CD4-positive, alpha-beta memory T cell (primary cell): ENCODE measurements at regions not wholly inside any gene's neighbourhood (a gene's known extent, or its start where the extent isn't known, plus 50 kb on each side); places are given as distances from the start of the nearest gene placed in this dataset.

ENCODE experiments used
- CTCF ChIA-PET: fragments of 350-600 bp; sonication (Branson Sonifier 250); formaldehyde crosslinking; loops from one replicate; lab custom pipeline; 2021; ENCODE audit warnings: inconsistent platforms; ENCODE audit not compliant: partially characterized antibody; lab: Charles Lee
- POLR2A ChIA-PET: fragments of 350-600 bp; sonication (Branson Sonifier 250); formaldehyde crosslinking; loops from one replicate; lab custom pipeline; 2021; ENCODE audit not compliant: partially characterized antibody; lab: Charles Lee
- DNase-seq, 5 donors: peaks; one replicate each; pipeline versions ENCODE4 v3.0.0 to v3.0.0-alpha.2; 2020 to 2022; ENCODE audit warnings: mixed read lengths in 1 of 5
- H3K27ac ChIP-seq: one replicate; pipeline ENCODE4 v1.7.0; 2013; ENCODE audit warnings: low read depth, low read length
- H3K27me3 ChIP-seq: 2 replicates; pipeline ENCODE4 v1.7.0; 2013; ENCODE audit warnings: mild to moderate bottlenecking, low read length, moderate library complexity; ENCODE audit not compliant: insufficient read depth
- H3K36me3 ChIP-seq: 2 replicates; pipeline ENCODE4 v1.7.0; 2013; ENCODE audit warnings: mild to moderate bottlenecking, low read length, moderate library complexity; ENCODE audit not compliant: insufficient read depth
- H3K4me1 ChIP-seq: 2 replicates; pipeline ENCODE4 v1.7.0; 2013; ENCODE audit warnings: mild to moderate bottlenecking, low read length, moderate library complexity; ENCODE audit not compliant: insufficient read depth
- H3K4me3 ChIP-seq, 2 donors: one replicate each; pipeline ENCODE4 v1.7.0; 2013; ENCODE audit warnings: low read length in 2 of 2, mild to moderate bottlenecking in 1 of 2
- H3K9me3 ChIP-seq, 2 donors: one replicate each; pipeline ENCODE4 v1.7.0; 2013; ENCODE audit warnings: low read length in 2 of 2, control low read depth in 1 of 2; ENCODE audit not compliant: control insufficient read depth in 1 of 2
- H3K27ac Mint-ChIP-seq, 7 donors: one replicate each; pipeline ENCODE4 v1.8.0; 2020 to 2021; ENCODE audit warnings: mixed read lengths in 7 of 7, mild to moderate bottlenecking in 6 of 7, inconsistent platforms in 3 of 7, moderate library complexity in 3 of 7
- H3K27me3 Mint-ChIP-seq, 2 donors: one replicate each; pipeline ENCODE4 v1.8.0; 2020 to 2021; ENCODE audit warnings: mixed read lengths in 2 of 2
- H3K36me3 Mint-ChIP-seq, 2 donors: one replicate each; pipeline ENCODE4 v1.8.0; 2020 to 2021; ENCODE audit warnings: mixed read lengths in 2 of 2, inconsistent platforms in 1 of 2, mild to moderate bottlenecking in 1 of 2
- H3K4me1 Mint-ChIP-seq, 4 donors: one replicate each; pipeline ENCODE4 v1.8.0; 2020 to 2021; ENCODE audit warnings: mixed read lengths in 4 of 4, mild to moderate bottlenecking in 1 of 4
- H3K4me3 Mint-ChIP-seq, 8 donors: one replicate each; pipeline ENCODE4 v1.8.0; 2020 to 2021; ENCODE audit warnings: mixed read lengths in 8 of 8, mild to moderate bottlenecking in 7 of 8, moderate library complexity in 6 of 8, inconsistent platforms in 3 of 8
- H3K9me3 Mint-ChIP-seq, 8 donors: one replicate each; pipeline ENCODE4 v1.8.0; 2020 to 2021; ENCODE audit warnings: mixed read lengths in 8 of 8, mild to moderate bottlenecking in 5 of 8, inconsistent platforms in 3 of 8, moderate library complexity in 1 of 8
- intact Hi-C: fragments of 100-400 bp; cut with micrococcal nuclease; formaldehyde crosslinking; loops from one replicate; pipeline ENCODE4 v1.15.1; 2023

DNA sequence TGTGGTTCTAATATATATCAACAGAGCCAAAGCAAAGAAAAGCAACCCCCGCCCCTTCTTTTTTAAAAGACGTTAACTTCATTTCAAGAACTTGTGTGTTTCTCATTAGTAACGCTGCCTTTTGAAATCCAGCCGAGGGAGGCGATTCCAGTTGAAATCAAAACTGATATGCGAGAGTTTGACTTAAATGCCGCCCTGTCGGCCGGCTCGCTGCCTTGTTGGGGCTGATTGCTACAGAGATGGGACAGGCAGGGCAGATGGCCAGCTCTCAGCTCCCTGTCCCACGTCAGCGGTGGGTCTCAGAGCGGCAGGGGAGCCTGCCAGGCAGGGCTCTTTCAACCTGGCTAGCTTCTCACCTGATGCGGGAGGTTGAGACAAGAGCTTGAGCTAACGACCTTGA is 51.9 kb upstream of the ALX4 start:
- H3K36me3 ChIP-seq, result no peaks in the 10 kb centered on the region
- no peak overlapping the region for H3K4me3 ChIP-seq
- ChIA-PET CTCF (interaction anchor here (0.7 kb wide), 1 partner anchor 52 kb away, joined by 3 read pairs; no protein-coding TSS in a partner anchor), POLR2A (no interaction called here)
- Mint-ChIP-seq H3K36me3 (no peaks in the 10 kb centered on the region), H3K9me3 (peaks cover 0 to 9% (median 0%) of the 10 kb centered on the region in 8 donors), H3K4me1 (no peaks in the 10 kb centered on the region), H3K4me3 (no peak overlapping the region), H3K27me3 (peaks cover 12 to 20% of the 10 kb centered on the region in 2 donors), H3K27ac (no peak overlapping the region)
- H3K27me3 ChIP-seq, result no peaks in the 10 kb centered on the region
- no peak overlapping the region for H3K27ac ChIP-seq
- H3K9me3 ChIP-seq, result no peaks in the 10 kb centered on the region
- no peaks in the 10 kb centered on the region for H3K4me1 ChIP-seq
- no peak for DNase-seq
- intact Hi-C loops, result no loop called here

DNA sequence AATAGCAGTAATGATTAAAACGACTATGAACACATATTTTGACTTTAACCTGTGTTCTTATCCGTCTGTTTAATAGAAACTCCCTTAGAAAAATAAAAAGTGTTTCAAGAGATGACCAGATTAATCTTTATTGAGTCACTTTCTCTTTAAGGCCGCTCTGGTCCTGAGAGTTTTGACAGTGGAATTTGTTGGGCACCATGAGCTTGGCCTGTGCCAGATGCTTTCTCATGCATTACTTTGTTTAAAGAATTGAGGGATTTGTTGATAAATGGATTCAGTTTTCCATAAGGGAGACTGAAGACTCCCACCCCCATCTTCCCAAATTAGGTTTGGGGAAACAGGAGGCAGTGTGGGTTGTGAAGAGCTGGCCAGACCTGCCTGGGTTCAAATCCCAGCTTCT is 53.2 kb upstream of the ALX4 start:
- Histone ChIP-seq H3K9me3 (no peaks in the 10 kb centered on the region), H3K4me1 (no peaks in the 10 kb centered on the region), H3K4me3 (no peak overlapping the region), H3K27me3 (no peaks in the 10 kb centered on the region), H3K36me3 (no peaks in the 10 kb centered on the region), H3K27ac (no peak overlapping the region)
- Mint-ChIP-seq H3K9me3 (peaks cover 0 to 9% (median 0%) of the 10 kb centered on the region in 8 donors), H3K27me3 (peaks cover 12 to 22% of the 10 kb centered on the region in 2 donors), H3K4me3 (no peak overlapping the region), H3K36me3 (no peaks in the 10 kb centered on the region), H3K27ac (no peak overlapping the region), H3K4me1 (no peaks in the 10 kb centered on the region)
- ChIA-PET POLR2A (no interaction called here), CTCF (no interaction called here)
- no peak for DNase-seq
- intact Hi-C loops, result no loop called here

DNA sequence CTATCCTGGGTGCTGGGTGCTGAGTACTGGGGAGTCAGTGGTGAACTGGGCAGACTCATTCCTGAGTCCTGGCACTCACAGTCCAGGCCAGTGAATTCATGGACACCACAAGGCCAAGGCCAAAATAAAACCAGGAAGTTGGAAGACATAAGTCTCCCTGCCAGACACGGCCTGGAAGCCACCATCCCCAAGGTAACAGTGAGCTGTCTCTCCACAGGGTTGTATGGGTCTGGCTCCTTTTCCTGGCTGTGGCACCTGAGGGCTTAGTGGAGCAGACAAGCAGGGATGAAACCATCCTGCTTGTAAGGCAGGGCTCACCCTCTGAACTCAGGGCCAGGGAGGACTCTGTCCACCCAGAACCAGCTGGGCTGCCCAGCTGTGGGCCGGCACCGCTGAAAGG is 54.7 kb upstream of the ALX4 start:
- Histone ChIP-seq H3K9me3 (no peaks in the 10 kb centered on the region), H3K27me3 (no peaks in the 10 kb centered on the region), H3K4me3 (no peak overlapping the region), H3K27ac (no peak overlapping the region), H3K36me3 (no peaks in the 10 kb centered on the region), H3K4me1 (no peaks in the 10 kb centered on the region)
- Mint-ChIP-seq H3K4me1 (no peaks in the 10 kb centered on the region), H3K36me3 (no peaks in the 10 kb centered on the region), H3K27ac (no peak overlapping the region), H3K27me3 (peaks cover 9 to 22% of the 10 kb centered on the region in 2 donors), H3K9me3 (peaks cover 0 to 9% (median 0%) of the 10 kb centered on the region in 8 donors), H3K4me3 (no peak overlapping the region)
- intact Hi-C loops, result no loop called here
- ChIA-PET POLR2A (no interaction called here), CTCF (no interaction called here)
- no peak for DNase-seq

DNA sequence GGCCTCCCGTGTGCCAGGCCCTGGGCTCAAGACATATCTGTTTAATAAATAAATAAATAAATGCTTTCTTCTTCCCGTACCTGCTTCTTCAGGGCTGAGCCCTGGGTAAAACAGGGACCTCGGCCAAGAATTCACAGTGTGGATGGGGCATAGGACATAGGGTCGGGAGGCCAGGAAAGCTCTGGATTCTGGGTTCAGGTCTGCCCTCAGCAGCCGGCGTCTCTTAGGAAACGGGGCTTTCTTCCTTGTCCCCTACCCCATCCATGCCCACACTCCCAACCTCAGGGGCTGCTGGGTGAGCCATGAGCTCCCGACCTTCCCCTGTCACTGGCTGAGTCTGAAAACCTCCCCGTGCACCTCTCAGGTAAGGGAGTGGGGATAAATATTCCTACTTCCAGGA is 55.7 kb upstream of the ALX4 start:
- Mint-ChIP-seq H3K36me3 (no peaks in the 10 kb centered on the region), H3K4me1 (no peaks in the 10 kb centered on the region), H3K9me3 (peaks cover 0 to 9% (median 0%) of the 10 kb centered on the region in 8 donors), H3K27me3 (peaks cover 9 to 22% of the 10 kb centered on the region in 2 donors), H3K4me3 (no peak overlapping the region), H3K27ac (no peak overlapping the region)
- H3K36me3 ChIP-seq, result no peaks in the 10 kb centered on the region
- H3K9me3 ChIP-seq, result no peaks in the 10 kb centered on the region
- no peak for DNase-seq
- H3K27ac ChIP-seq, result no peak overlapping the region
- no peaks in the 10 kb centered on the region for H3K4me1 ChIP-seq
- intact Hi-C loops, result no loop called here
- CTCF ChIA-PET, result no interaction called here
- no peaks in the 10 kb centered on the region for H3K27me3 ChIP-seq
- H3K4me3 ChIP-seq, result no peak overlapping the region
- POLR2A ChIA-PET, result no interaction called here

DNA sequence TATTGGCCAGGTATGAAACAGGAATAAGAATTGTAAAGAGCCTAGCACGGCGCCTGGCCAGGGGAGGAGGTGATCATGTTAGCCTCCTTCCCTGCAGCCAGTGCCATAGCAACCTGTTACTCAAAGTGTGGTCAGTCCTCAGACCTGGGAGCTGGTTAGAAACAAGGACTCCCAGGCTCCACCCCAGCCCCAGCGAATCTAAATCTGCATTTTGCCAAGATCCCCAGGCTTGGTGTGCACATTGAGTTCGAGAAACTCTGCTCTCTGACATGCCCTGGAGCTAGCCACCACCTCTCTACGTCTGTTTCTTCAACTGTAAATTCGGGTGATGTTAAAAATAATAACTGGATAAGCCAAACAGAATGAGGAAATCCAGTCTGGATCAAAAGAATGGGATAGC is 56.1 kb upstream of the ALX4 start:
- intact Hi-C loops, result no loop called here
- ChIA-PET CTCF (no interaction called here), POLR2A (no interaction called here)
- Mint-ChIP-seq H3K27me3 (peaks cover 9 to 22% of the 10 kb centered on the region in 2 donors), H3K4me1 (no peaks in the 10 kb centered on the region), H3K4me3 (no peak overlapping the region), H3K36me3 (no peaks in the 10 kb centered on the region), H3K9me3 (peaks cover 0 to 9% (median 0%) of the 10 kb centered on the region in 8 donors), H3K27ac (no peak overlapping the region)
- no peaks in the 10 kb centered on the region for H3K36me3 ChIP-seq
- H3K4me1 ChIP-seq, result no peaks in the 10 kb centered on the region
- H3K27me3 ChIP-seq, result no peaks in the 10 kb centered on the region
- H3K27ac ChIP-seq, result no peak overlapping the region
- no peak overlapping the region for H3K4me3 ChIP-seq
- H3K9me3 ChIP-seq, result no peaks in the 10 kb centered on the region
- no peak for DNase-seq

DNA sequence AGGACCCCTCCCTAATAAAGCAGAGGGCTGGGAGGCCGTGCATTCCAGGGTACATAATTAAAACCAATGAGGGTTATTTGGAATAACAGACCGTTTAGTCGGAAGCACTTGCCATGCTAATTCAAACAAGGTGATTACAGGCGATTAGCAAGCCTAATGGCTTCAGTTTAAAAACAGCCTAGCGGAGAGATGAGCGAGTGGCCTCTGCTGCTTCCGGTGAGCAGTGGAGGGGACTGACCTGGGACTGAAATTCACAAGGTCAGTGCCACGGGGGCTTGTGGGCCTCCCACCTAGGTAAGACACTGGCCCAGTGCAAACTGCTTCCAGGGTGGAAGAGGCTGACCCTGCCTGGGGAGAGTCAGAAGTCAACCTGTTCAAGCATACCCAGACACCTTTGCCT is 56.8 kb upstream of the ALX4 start:
- no peaks in the 10 kb centered on the region for H3K9me3 ChIP-seq
- H3K27ac ChIP-seq, result no peak overlapping the region
- H3K27me3 ChIP-seq, result no peaks in the 10 kb centered on the region
- Mint-ChIP-seq H3K9me3 (peaks cover 0 to 9% (median 0%) of the 10 kb centered on the region in 8 donors), H3K27me3 (peaks cover 9 to 20% of the 10 kb centered on the region in 2 donors), H3K4me3 (no peak overlapping the region), H3K27ac (no peak overlapping the region), H3K4me1 (no peaks in the 10 kb centered on the region), H3K36me3 (no peaks in the 10 kb centered on the region)
- CTCF ChIA-PET, result no interaction called here
- intact Hi-C loops, result no loop called here
- DNase-seq, result no peak
- no peaks in the 10 kb centered on the region for H3K4me1 ChIP-seq
- POLR2A ChIA-PET, result no interaction called here
- no peak overlapping the region for H3K4me3 ChIP-seq
- no peaks in the 10 kb centered on the region for H3K36me3 ChIP-seq

DNA sequence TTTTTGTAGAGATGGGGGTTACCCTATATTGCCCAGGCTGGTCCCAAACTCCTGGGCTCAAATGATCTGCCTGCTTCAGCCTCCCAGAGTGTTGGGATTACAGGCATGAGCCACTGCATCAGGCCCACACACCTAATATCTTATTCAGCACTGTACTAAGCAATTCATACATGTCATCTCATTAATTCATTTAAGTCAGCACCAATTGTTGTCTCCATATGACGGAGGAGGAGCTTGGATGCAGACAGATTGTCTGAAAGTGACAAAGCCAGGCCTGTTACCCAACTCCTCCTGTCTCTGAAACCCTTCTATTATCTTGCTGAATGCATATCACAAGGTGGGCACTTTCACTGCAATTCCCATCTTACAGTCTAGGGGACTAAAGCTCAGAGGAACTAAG is 57.5 kb upstream of the ALX4 start:
- DNase-seq, result no peak
- H3K4me1 ChIP-seq, result no peaks in the 10 kb centered on the region
- Mint-ChIP-seq H3K36me3 (no peaks in the 10 kb centered on the region), H3K4me1 (no peaks in the 10 kb centered on the region), H3K9me3 (peaks cover 0 to 9% (median 0%) of the 10 kb centered on the region in 8 donors), H3K4me3 (no peak overlapping the region), H3K27me3 (peaks cover 7 to 20% of the 10 kb centered on the region in 2 donors), H3K27ac (no peak overlapping the region)
- ChIA-PET CTCF (no interaction called here), POLR2A (no interaction called here)
- intact Hi-C loops, result no loop called here
- no peaks in the 10 kb centered on the region for H3K36me3 ChIP-seq
- no peak overlapping the region for H3K27ac ChIP-seq
- H3K4me3 ChIP-seq, result no peak overlapping the region
- no peaks in the 10 kb centered on the region for H3K9me3 ChIP-seq
- no peaks in the 10 kb centered on the region for H3K27me3 ChIP-seq

DNA sequence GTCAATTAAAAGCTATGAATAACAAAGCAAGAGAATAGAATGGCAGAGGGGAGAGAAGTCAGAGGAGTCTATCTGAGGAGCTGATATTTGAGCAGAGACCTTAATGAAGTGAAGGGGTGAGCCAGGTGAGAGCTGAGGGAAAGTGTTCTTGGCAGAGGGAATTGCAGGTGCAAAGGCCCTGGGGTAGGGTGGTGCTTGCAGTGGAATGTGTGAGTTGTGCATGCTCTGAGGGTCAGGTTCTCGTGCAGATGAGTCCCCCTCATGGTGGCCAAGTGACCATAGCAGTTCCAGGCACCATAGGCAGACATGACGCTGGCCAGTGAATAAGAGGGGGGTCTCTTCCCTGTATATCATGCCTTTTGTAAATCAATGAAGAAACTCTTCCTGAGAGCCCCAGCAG is 58.9 kb upstream of the ALX4 start:
- Histone ChIP-seq H3K4me3 (no peak overlapping the region), H3K27me3 (no peaks in the 10 kb centered on the region), H3K9me3 (no peaks in the 10 kb centered on the region), H3K36me3 (no peaks in the 10 kb centered on the region), H3K4me1 (no peaks in the 10 kb centered on the region), H3K27ac (no peak overlapping the region)
- no peak for DNase-seq
- ChIA-PET CTCF (no interaction called here), POLR2A (no interaction called here)
- intact Hi-C loops, result no loop called here
- no peak overlapping the region for H3K4me3 Mint-ChIP-seq
- H3K27me3 Mint-ChIP-seq, result peaks cover 4 to 15% of the 10 kb centered on the region in 2 donors
- no peak overlapping the region for H3K27ac Mint-ChIP-seq
- peaks cover 0 to 3% (median under 1%) of the 10 kb centered on the region in 8 donors for H3K9me3 Mint-ChIP-seq
- no peaks in the 10 kb centered on the region for H3K4me1 Mint-ChIP-seq
- no peaks in the 10 kb centered on the region for H3K36me3 Mint-ChIP-seq
